ENCODE measurements at regions not wholly inside any gene's neighbourhood (a gene's known extent, or its start where the extent isn't known, plus 50 kb on each side); places are given as distances from the start of the nearest gene placed in this dataset.

DNA sequence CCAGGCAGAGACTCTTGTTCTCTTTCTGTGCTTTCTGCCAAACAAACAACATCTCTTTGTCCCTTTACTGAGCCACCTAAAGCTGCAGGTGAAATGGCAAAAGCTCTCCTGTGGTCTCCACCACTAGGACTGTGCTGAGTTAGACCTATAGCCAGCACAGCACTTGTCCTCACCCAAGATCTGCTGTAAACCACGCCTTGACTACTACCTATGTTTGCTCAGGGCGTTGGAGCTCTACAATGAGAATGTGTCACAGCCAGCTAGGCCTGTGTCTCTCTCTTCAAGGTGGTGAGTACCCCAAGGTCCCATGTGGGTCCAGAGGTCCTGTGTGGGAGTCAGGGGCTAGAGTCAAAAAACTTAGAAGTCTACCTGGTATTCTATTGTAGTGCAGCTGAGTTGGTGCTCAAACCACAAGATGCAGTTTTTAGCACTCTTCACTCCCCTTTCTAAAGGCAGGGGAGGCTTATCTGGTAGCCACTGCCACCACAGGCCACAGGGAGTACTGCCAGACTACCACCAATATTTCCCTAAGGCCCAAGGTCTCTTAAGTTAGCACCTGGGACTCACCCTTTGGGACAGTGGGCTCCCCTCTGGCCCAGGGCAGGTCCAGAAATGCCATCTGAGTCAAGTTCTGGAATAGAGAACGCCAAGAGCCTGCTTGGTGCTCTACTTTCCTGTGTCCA is 96.8 kb upstream of the RPRM start:
- H3K9ac ChIP-seq (ENCODE audit: low read length), result no peak overlapping the region
- no peak overlapping the region for H2AFZ ChIP-seq (ENCODE audit: low read depth, low read length)
- H3K27ac ChIP-seq (ENCODE audit: low read length), result no peak overlapping the region
- TF ChIP-seq SMC3 (conservative IDR thresholded peaks at IDR 0.05; ENCODE audit: poor library complexity) (no peak), POLR2AphosphoS5 (IDR thresholded peaks at IDR 0.05) (no peak)
- H4K20me1 ChIP-seq (ENCODE audit: insufficient read depth), result no peaks in the 10 kb centered on the region
- no peak overlapping the region for H3K4me3 ChIP-seq (ENCODE audit: low read length)
- H3K9me2 ChIP-seq (ENCODE audit: insufficient read depth, low read length), result no peaks in the 10 kb centered on the region
- H3K4me2 ChIP-seq (ENCODE audit: low read length), result no peak overlapping the region
- H3K27me3 ChIP-seq (ENCODE audit: insufficient read depth, low read depth, low read length), result no peaks in the 10 kb centered on the region
- H3K36me3 ChIP-seq (ENCODE audit: insufficient read depth, low read length), result no peaks in the 10 kb centered on the region
- no peaks in the 10 kb centered on the region for H3K79me2 ChIP-seq (replicated peaks; ENCODE audit: insufficient read depth, low read length)
- H3F3A ChIP-seq (ENCODE audit: insufficient read depth, low read length, poor library complexity, severe bottlenecking), result no peaks in the 10 kb centered on the region
- H3K9me3 ChIP-seq (ENCODE audit: low read length), result no peaks in the 10 kb centered on the region

DNA sequence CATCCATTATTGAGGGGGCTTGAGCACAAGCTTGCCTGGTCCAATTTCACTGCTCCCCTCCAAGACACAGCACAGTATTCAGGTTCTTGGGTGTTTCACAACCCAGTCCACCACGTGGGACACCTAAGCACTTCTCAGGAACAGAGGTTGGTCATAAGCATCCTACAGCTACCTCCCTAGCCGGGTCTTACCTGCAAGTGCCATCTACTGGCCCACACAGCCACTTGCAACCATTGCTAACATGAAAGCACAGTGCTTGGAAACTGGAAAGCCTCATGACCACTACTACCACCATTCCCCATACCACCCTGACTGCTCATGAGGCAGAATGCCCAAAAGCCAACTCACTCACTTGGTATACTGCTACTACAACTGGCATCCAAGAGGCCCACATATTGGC is 105.7 kb upstream of the RPRM start:
- Histone ChIP-seq H3K36me3 (ENCODE audit: insufficient read depth, low read length) (no peaks in the 10 kb centered on the region), H3K9ac (ENCODE audit: low read length) (no peak overlapping the region), H3K4me3 (ENCODE audit: low read length) (no peak overlapping the region), H3K27ac (ENCODE audit: low read length) (no peak overlapping the region), H3K9me2 (ENCODE audit: insufficient read depth, low read length) (no peaks in the 10 kb centered on the region), H3K79me2 (replicated peaks; ENCODE audit: insufficient read depth, low read length) (no peaks in the 10 kb centered on the region), H2AFZ (ENCODE audit: low read depth, low read length) (no peak overlapping the region), H3K4me2 (ENCODE audit: low read length) (no peak overlapping the region), H4K20me1 (ENCODE audit: insufficient read depth) (no peaks in the 10 kb centered on the region), H3K27me3 (ENCODE audit: insufficient read depth, low read depth, low read length) (no peaks in the 10 kb centered on the region), H3F3A (ENCODE audit: insufficient read depth, low read length, poor library complexity, severe bottlenecking) (no peaks in the 10 kb centered on the region), H3K9me3 (ENCODE audit: low read length) (no peaks in the 10 kb centered on the region)
- no peak for TF ChIP-seq SMC3 (conservative IDR thresholded peaks at IDR 0.05; ENCODE audit: poor library complexity)
- no peak for TF ChIP-seq POLR2AphosphoS5 (IDR thresholded peaks at IDR 0.05)
- TF ChIP-seq EP300 (conservative IDR thresholded peaks at IDR 0.05; ENCODE audit: poor library complexity, severe bottlenecking), result no peak
- TF ChIP-seq RAD21 (conservative IDR thresholded peaks at IDR 0.05), result no peak
- TF ChIP-seq, protein P1, sequence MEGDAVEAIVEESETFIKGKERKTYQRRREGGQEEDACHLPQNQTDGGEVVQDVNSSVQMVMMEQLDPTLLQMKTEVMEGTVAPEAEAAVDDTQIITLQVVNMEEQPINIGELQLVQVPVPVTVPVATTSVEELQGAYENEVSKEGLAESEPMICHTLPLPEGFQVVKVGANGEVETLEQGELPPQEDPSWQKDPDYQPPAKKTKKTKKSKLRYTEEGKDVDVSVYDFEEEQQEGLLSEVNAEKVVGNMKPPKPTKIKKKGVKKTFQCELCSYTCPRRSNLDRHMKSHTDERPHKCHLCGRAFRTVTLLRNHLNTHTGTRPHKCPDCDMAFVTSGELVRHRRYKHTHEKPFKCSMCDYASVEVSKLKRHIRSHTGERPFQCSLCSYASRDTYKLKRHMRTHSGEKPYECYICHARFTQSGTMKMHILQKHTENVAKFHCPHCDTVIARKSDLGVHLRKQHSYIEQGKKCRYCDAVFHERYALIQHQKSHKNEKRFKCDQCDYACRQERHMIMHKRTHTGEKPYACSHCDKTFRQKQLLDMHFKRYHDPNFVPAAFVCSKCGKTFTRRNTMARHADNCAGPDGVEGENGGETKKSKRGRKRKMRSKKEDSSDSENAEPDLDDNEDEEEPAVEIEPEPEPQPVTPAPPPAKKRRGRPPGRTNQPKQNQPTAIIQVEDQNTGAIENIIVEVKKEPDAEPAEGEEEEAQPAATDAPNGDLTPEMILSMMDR (IDR thresholded peaks at IDR 0.05; ENCODE audit: poor library complexity, severe bottlenecking), result no peak
- TF ChIP-seq MXI1 (conservative IDR thresholded peaks at IDR 0.05; ENCODE audit: poor library complexity, severe bottlenecking), result no peak
- TF ChIP-seq, protein P2, sequence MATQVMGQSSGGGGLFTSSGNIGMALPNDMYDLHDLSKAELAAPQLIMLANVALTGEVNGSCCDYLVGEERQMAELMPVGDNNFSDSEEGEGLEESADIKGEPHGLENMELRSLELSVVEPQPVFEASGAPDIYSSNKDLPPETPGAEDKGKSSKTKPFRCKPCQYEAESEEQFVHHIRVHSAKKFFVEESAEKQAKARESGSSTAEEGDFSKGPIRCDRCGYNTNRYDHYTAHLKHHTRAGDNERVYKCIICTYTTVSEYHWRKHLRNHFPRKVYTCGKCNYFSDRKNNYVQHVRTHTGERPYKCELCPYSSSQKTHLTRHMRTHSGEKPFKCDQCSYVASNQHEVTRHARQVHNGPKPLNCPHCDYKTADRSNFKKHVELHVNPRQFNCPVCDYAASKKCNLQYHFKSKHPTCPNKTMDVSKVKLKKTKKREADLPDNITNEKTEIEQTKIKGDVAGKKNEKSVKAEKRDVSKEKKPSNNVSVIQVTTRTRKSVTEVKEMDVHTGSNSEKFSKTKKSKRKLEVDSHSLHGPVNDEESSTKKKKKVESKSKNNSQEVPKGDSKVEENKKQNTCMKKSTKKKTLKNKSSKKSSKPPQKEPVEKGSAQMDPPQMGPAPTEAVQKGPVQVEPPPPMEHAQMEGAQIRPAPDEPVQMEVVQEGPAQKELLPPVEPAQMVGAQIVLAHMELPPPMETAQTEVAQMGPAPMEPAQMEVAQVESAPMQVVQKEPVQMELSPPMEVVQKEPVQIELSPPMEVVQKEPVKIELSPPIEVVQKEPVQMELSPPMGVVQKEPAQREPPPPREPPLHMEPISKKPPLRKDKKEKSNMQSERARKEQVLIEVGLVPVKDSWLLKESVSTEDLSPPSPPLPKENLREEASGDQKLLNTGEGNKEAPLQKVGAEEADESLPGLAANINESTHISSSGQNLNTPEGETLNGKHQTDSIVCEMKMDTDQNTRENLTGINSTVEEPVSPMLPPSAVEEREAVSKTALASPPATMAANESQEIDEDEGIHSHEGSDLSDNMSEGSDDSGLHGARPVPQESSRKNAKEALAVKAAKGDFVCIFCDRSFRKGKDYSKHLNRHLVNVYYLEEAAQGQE (IDR thresholded peaks at IDR 0.05; ENCODE audit: borderline replicate concordance), result no peak
- TF ChIP-seq EZH2 (IDR thresholded peaks at IDR 0.05; ENCODE audit: borderline replicate concordance, insufficient read depth, low read length, poor library complexity, severe bottlenecking), result no peak
- TF ChIP-seq TAF1 (IDR thresholded peaks at IDR 0.05; ENCODE audit: low read depth), result no peak

All from neural cell (in vitro differentiated cells).